HL-60 (cell line): ENCODE measurements at regions not wholly inside any gene's neighbourhood (a gene's known extent, or its start where the extent isn't known, plus 50 kb on each side); places are given as distances from the start of the nearest gene placed in this dataset.

ENCODE experiments used
- TF ChIP-seq, protein P1 (sequence below): IDR thresholded peaks from one replicate; pipeline ENCODE4 v1.5.1; 2011; ENCODE audit warnings: low read length, control low read depth, inconsistent platforms; ENCODE audit not compliant: insufficient read depth
- TF ChIP-seq, protein P2 (sequence below): IDR thresholded peaks from 2 replicates; pipeline ENCODE4 v1.6.1; 2012; ENCODE audit warnings: low read depth; ENCODE audit not compliant: insufficient replicate concordance

DNA sequence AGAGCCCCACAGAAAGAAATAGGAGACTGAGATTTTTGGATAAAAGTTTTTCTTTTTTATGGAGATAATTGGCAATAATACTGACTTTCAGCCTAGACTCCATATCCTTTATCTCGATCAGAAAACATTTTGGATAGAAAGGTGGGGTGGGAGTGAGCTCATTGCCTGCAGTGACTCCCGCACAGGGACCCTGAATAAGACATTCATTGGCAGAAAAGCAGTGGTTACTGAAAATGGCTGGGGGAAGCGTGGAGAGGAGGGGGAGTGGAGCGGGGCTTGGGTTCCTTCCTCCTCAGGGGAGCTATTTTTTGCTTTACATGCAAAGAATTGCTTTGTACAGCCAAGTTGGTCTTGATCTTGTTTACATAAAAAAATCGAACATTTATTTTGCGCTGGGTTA is 90.4 kb upstream of the BMPER start:
- TF ChIP-seq, protein P1, sequence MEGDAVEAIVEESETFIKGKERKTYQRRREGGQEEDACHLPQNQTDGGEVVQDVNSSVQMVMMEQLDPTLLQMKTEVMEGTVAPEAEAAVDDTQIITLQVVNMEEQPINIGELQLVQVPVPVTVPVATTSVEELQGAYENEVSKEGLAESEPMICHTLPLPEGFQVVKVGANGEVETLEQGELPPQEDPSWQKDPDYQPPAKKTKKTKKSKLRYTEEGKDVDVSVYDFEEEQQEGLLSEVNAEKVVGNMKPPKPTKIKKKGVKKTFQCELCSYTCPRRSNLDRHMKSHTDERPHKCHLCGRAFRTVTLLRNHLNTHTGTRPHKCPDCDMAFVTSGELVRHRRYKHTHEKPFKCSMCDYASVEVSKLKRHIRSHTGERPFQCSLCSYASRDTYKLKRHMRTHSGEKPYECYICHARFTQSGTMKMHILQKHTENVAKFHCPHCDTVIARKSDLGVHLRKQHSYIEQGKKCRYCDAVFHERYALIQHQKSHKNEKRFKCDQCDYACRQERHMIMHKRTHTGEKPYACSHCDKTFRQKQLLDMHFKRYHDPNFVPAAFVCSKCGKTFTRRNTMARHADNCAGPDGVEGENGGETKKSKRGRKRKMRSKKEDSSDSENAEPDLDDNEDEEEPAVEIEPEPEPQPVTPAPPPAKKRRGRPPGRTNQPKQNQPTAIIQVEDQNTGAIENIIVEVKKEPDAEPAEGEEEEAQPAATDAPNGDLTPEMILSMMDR, result no peak
- TF ChIP-seq, protein P2, sequence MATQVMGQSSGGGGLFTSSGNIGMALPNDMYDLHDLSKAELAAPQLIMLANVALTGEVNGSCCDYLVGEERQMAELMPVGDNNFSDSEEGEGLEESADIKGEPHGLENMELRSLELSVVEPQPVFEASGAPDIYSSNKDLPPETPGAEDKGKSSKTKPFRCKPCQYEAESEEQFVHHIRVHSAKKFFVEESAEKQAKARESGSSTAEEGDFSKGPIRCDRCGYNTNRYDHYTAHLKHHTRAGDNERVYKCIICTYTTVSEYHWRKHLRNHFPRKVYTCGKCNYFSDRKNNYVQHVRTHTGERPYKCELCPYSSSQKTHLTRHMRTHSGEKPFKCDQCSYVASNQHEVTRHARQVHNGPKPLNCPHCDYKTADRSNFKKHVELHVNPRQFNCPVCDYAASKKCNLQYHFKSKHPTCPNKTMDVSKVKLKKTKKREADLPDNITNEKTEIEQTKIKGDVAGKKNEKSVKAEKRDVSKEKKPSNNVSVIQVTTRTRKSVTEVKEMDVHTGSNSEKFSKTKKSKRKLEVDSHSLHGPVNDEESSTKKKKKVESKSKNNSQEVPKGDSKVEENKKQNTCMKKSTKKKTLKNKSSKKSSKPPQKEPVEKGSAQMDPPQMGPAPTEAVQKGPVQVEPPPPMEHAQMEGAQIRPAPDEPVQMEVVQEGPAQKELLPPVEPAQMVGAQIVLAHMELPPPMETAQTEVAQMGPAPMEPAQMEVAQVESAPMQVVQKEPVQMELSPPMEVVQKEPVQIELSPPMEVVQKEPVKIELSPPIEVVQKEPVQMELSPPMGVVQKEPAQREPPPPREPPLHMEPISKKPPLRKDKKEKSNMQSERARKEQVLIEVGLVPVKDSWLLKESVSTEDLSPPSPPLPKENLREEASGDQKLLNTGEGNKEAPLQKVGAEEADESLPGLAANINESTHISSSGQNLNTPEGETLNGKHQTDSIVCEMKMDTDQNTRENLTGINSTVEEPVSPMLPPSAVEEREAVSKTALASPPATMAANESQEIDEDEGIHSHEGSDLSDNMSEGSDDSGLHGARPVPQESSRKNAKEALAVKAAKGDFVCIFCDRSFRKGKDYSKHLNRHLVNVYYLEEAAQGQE, result no peak
